HL-60 (cell line): ENCODE measurements at regions not wholly inside any gene's neighbourhood (a gene's known extent, or its start where the extent isn't known, plus 50 kb on each side); places are given as distances from the start of the nearest gene placed in this dataset.

Source experiments
- DNase-seq, 2 experiments: peaks; one replicate each; pipeline ENCODE4 v3.0.0-alpha.2; 2010 to 2020; ENCODE audit warnings: low read depth in 1 of 2, low spot score in 1 of 2
- H3K27ac ChIP-seq: fragments of 250-450 bp; sonication (Bioruptor Pico); replicated peaks from 2 replicates; pipeline ENCODE4 v1.5.1; 2020; ENCODE audit warnings: mild to moderate bottlenecking, moderate library complexity
- H3K27me3 ChIP-seq: fragments of 250-450 bp; sonication (Bioruptor Pico); 2 replicates; pipeline ENCODE4 v1.5.1; 2021; ENCODE audit warnings: mild to moderate bottlenecking, moderate library complexity; ENCODE audit not compliant: insufficient read depth, poor library complexity, severe bottlenecking
- H3K4me3 ChIP-seq: replicated peaks from 2 replicates; pipeline ENCODE4 v1.5.1; 2011; ENCODE audit warnings: mild to moderate bottlenecking, control low read depth, low read length; ENCODE audit not compliant: insufficient read depth
- GABPA ChIP-seq: IDR thresholded peaks from 2 replicates; pipeline ENCODE4 v1.6.1; 2012; ENCODE audit warnings: low read depth
- POLR2AphosphoS5 ChIP-seq: IDR thresholded peaks from 2 replicates; pipeline ENCODE4 v1.6.1; 2012; ENCODE audit warnings: low read depth
- SPI1 ChIP-seq: IDR thresholded peaks from 2 replicates; pipeline ENCODE4 v1.6.1; 2012; ENCODE audit warnings: low read depth, mild to moderate bottlenecking, borderline replicate concordance
- TF ChIP-seq, protein P1 (sequence below): IDR thresholded peaks from one replicate; pipeline ENCODE4 v1.5.1; 2011; ENCODE audit warnings: low read length, control low read depth, inconsistent platforms; ENCODE audit not compliant: insufficient read depth
- TF ChIP-seq, protein P2 (sequence below): IDR thresholded peaks from 2 replicates; pipeline ENCODE4 v1.6.1; 2012; ENCODE audit warnings: low read depth; ENCODE audit not compliant: insufficient replicate concordance

GRCh38 chr5:120236360-120236759, 227.7 kb upstream of the PRR16 start:
- DNase-seq: no peak
- TF ChIP-seq, protein P1, sequence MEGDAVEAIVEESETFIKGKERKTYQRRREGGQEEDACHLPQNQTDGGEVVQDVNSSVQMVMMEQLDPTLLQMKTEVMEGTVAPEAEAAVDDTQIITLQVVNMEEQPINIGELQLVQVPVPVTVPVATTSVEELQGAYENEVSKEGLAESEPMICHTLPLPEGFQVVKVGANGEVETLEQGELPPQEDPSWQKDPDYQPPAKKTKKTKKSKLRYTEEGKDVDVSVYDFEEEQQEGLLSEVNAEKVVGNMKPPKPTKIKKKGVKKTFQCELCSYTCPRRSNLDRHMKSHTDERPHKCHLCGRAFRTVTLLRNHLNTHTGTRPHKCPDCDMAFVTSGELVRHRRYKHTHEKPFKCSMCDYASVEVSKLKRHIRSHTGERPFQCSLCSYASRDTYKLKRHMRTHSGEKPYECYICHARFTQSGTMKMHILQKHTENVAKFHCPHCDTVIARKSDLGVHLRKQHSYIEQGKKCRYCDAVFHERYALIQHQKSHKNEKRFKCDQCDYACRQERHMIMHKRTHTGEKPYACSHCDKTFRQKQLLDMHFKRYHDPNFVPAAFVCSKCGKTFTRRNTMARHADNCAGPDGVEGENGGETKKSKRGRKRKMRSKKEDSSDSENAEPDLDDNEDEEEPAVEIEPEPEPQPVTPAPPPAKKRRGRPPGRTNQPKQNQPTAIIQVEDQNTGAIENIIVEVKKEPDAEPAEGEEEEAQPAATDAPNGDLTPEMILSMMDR: no peak
- TF ChIP-seq POLR2AphosphoS5 (no peak), SPI1 (no peak), GABPA (no peak)
- TF ChIP-seq, protein P2, sequence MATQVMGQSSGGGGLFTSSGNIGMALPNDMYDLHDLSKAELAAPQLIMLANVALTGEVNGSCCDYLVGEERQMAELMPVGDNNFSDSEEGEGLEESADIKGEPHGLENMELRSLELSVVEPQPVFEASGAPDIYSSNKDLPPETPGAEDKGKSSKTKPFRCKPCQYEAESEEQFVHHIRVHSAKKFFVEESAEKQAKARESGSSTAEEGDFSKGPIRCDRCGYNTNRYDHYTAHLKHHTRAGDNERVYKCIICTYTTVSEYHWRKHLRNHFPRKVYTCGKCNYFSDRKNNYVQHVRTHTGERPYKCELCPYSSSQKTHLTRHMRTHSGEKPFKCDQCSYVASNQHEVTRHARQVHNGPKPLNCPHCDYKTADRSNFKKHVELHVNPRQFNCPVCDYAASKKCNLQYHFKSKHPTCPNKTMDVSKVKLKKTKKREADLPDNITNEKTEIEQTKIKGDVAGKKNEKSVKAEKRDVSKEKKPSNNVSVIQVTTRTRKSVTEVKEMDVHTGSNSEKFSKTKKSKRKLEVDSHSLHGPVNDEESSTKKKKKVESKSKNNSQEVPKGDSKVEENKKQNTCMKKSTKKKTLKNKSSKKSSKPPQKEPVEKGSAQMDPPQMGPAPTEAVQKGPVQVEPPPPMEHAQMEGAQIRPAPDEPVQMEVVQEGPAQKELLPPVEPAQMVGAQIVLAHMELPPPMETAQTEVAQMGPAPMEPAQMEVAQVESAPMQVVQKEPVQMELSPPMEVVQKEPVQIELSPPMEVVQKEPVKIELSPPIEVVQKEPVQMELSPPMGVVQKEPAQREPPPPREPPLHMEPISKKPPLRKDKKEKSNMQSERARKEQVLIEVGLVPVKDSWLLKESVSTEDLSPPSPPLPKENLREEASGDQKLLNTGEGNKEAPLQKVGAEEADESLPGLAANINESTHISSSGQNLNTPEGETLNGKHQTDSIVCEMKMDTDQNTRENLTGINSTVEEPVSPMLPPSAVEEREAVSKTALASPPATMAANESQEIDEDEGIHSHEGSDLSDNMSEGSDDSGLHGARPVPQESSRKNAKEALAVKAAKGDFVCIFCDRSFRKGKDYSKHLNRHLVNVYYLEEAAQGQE: no peak
- Histone ChIP-seq H3K27me3 (no peaks in the 10 kb centered on the region), H3K4me3 (no peak overlapping the region), H3K27ac (no peak overlapping the region)

DNA sequence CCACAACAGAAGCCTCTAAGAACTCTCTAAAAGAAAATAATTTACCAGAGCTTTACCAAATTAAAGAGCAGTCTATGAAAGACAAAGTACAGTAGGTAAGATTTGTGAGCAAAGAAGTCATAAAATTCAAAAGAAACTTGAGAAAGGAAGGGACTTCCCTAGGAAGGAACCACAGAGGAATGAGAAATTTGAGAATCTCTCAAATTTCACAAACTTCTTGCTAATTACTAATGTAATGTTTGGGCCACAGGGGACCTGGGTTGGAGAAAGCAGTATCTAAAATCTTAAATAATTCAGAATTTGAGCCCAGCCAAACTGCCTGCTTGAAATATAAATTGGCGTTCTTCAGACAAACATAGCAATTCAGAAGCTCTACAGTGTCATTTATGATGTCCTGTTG, 225.0 kb upstream of the PRR16 start:
- TF ChIP-seq POLR2AphosphoS5 (no peak), GABPA (no peak)
- TF ChIP-seq, protein P1: no peak
- no peaks in the 10 kb centered on the region for H3K27me3 ChIP-seq
- H3K4me3 ChIP-seq: no peak overlapping the region
- no peak for DNase-seq
- no peak overlapping the region for H3K27ac ChIP-seq

GRCh38 chr5:120240706-120241105, 223.4 kb upstream of the PRR16 start:
- Histone ChIP-seq H3K27ac (no peak overlapping the region), H3K27me3 (no peaks in the 10 kb centered on the region), H3K4me3 (no peak overlapping the region)
- no peak for DNase-seq
- TF ChIP-seq POLR2AphosphoS5: no peak
- TF ChIP-seq, protein P1: no peak
- TF ChIP-seq, protein P2: no peak
- TF ChIP-seq GABPA: no peak
- no peak for TF ChIP-seq SPI1

GRCh38 chr5:120241400-120241799, 222.7 kb upstream of the PRR16 start:
- Histone ChIP-seq H3K27ac (no peak overlapping the region), H3K4me3 (no peak overlapping the region), H3K27me3 (no peaks in the 10 kb centered on the region)
- DNase-seq: no peak
- TF ChIP-seq, protein P1: no peak
- TF ChIP-seq SPI1: no peak
